ENCODE measurements at regions not wholly inside any gene's neighbourhood (a gene's known extent, or its start where the extent isn't known, plus 50 kb on each side); places are given as distances from the start of the nearest gene placed in this dataset.

- DNase-seq (ENCODE audit: low read depth) = no peak
- TF ChIP-seq CTCF (IDR thresholded peaks at IDR 0.05; ENCODE audit: insufficient read depth, low read length) = no peak
- no peak overlapping the region for H3K4me3 ChIP-seq (ENCODE audit: low read depth, low read length)
Measured at GRCh38 chr12:33323823-33324222, 115.8 kb downstream of the SYT10 start.

DNA sequence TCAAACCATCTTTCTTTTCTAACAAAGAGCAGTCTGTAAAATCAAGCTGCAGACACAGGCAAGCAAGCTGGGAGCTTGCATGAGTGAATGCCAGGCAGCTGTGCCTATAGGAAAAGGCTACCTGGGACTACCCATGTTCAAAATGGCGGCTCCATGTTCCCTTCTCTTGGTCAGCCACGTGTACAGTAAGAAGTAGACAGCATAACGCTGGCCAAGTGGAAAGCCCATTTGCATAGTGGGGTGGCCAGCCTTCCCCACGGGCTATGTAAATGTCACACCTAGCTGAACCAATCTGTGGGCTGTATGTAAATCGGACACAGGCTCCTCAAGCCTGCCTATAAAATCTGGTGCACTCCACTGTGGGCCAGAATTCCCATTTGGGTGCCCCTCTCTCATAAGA lies 117.1 kb downstream of the SYT10 start:
- TF ChIP-seq CTCF (IDR thresholded peaks at IDR 0.05; ENCODE audit: insufficient read depth, low read length) = no peak
- no peak for DNase-seq (ENCODE audit: low read depth)
- H3K4me3 ChIP-seq (ENCODE audit: low read depth, low read length) = no peak overlapping the region

- TF ChIP-seq CTCF (IDR thresholded peaks at IDR 0.05; ENCODE audit: insufficient read depth, low read length) = no peak
- H3K4me3 ChIP-seq (ENCODE audit: low read depth, low read length) = no peak overlapping the region
- no peak for DNase-seq (ENCODE audit: low read depth)
Measured at GRCh38 chr12:33317746-33318145, 121.9 kb downstream of the SYT10 start.

GRCh38 chr12:33314223-33314622 lies 125.4 kb downstream of the SYT10 start:
- no peak for DNase-seq (ENCODE audit: low read depth)
- no peak overlapping the region for H3K4me3 ChIP-seq (ENCODE audit: low read depth, low read length)
- no peak for TF ChIP-seq CTCF (IDR thresholded peaks at IDR 0.05; ENCODE audit: insufficient read depth, low read length)

DNA sequence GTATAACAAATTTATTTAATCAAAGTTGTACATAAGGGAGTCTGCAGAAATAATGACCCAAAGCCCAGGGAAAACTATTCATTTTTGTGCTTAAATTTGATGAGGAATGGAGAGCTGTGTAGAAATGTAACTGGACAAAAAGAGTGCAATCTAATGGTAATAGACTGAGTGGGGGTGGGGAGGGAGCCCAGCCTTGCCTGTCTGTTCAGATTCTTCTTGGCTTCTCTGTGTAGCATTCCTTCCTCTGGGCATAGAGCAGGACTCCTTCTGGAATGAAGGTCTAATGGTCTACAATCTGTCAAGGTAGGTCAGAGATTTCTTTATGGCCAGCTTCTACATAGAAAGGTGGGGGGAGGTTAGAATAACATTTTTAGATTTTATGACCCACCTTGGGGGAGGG lies 126.1 kb downstream of the SYT10 start:
- no peak for DNase-seq (ENCODE audit: low read depth)
- H3K4me3 ChIP-seq (ENCODE audit: low read depth, low read length) = no peak overlapping the region
- no peak for TF ChIP-seq CTCF (IDR thresholded peaks at IDR 0.05; ENCODE audit: insufficient read depth, low read length)

DNA sequence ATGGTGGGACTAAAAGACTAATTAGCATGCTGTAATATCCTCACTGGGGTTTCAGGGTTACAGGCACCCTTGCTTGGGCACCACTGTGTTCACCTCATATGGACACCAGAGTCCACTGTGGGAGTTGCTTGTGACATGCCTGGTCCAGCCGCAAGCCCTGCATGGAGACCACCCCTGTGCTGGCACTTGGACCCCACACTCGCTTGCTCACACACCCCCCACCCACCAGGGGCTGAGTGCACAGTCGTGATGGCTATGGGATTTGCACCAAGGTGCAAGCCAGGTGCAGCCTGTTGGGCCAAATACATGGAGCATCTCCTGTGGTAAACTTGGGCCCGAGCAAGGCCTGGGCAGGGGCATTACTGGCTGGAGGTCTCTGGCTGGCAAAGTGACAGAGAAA lies 129.1 kb downstream of the SYT10 start:
- TF ChIP-seq CTCF (IDR thresholded peaks at IDR 0.05; ENCODE audit: insufficient read depth, low read length) = no peak

DNA sequence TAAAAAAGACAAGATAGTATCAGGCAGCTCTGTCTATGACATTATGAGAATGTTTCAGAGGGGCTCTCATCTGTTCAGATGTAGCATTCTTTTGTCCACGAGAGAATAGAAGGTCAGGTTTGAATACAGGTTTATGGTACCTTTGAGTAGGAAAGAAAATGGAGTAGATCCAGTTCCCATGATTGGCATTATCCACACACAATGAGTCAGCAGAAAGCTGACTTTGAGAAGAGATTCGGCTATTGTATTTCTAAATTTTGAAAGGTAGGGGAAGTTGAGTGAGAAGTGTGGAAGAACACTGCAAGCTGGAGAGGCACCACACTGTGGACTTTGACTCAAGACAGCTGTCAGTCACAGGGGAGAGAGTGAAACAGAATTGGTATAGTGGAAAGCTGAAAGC lies 135.4 kb downstream of the SYT10 start:
- no peak for DNase-seq (ENCODE audit: low read depth)
- no peak for TF ChIP-seq CTCF (IDR thresholded peaks at IDR 0.05; ENCODE audit: insufficient read depth, low read length)
- no peak overlapping the region for H3K4me3 ChIP-seq (ENCODE audit: low read depth, low read length)

More for the DNA sequence above, 129.1 kb downstream of the SYT10 start:
- DNase-seq (ENCODE audit: low read depth) = no peak
- no peak overlapping the region for H3K4me3 ChIP-seq (ENCODE audit: low read depth, low read length)

Measured in fibroblast of the aortic adventitia (primary cell).